Mesodermal cell (in vitro differentiated cells): ENCODE measurements at regions not wholly inside any gene's neighbourhood (a gene's known extent, or its start where the extent isn't known, plus 50 kb on each side); places are given as distances from the start of the nearest gene placed in this dataset.

Experiments
- H3K27ac ChIP-seq: 2 replicates; pipeline ENCODE4 v1.7.0; 2013; ENCODE audit warnings: mild to moderate bottlenecking, low read depth, low read length, moderate library complexity; ENCODE audit not compliant: severe bottlenecking
- H3K36me3 ChIP-seq: 2 replicates; pipeline ENCODE4 v1.7.1; 2013; ENCODE audit warnings: mild to moderate bottlenecking, low read length, moderate library complexity; ENCODE audit not compliant: control insufficient read depth, insufficient read depth
- H3K4me1 ChIP-seq: one replicate; pipeline ENCODE4 v1.7.1; 2013; ENCODE audit warnings: mild to moderate bottlenecking, low read length; ENCODE audit not compliant: insufficient read depth, control insufficient read depth, poor library complexity, severe bottlenecking
- H3K4me3 ChIP-seq: 2 replicates; pipeline ENCODE4 v1.7.0; 2013; ENCODE audit warnings: low read length, control low read depth, mild to moderate bottlenecking; ENCODE audit not compliant: insufficient read depth, poor library complexity, severe bottlenecking; ENCODE audit errors: extremely low read depth
- H3K9me3 ChIP-seq: 2 replicates; pipeline ENCODE4 v1.7.1; 2013; ENCODE audit warnings: mild to moderate bottlenecking, low read length, moderate library complexity; ENCODE audit not compliant: control insufficient read depth
- WGBS, 2 experiments: methylation state at CpG; one replicate each; pipeline ENCODE4 v1.1.5; 2013; ENCODE audit warnings: missing lambda C conversion rate in 2 of 2; ENCODE audit not compliant: insufficient coverage in 2 of 2; 5-methylcytosine and 5-hydroxymethylcytosine counted together

- no peaks in the 10 kb centered on the region for H3K9me3 ChIP-seq
- no peaks in the 10 kb centered on the region for H3K36me3 ChIP-seq
- H3K4me3 ChIP-seq: no peak overlapping the region
- no peak overlapping the region for H3K27ac ChIP-seq
- 88 to 90% methylated on average over 1 to 2 of the region's 4 CpGs for WGBS, 2 experiments
- H3K4me1 ChIP-seq: no peaks in the 10 kb centered on the region
These were observed 178.0 kb downstream of the SYK start for GRCh38 chr9:90979639-90980038.

- Histone ChIP-seq H3K9me3 (no peaks in the 10 kb centered on the region), H3K4me1 (peaks cover 9% of the 10 kb centered on the region), H3K4me3 (no peak overlapping the region), H3K36me3 (no peaks in the 10 kb centered on the region), H3K27ac (no peak overlapping the region)
- 83% methylated on average over 1 of the region's 3 CpGs; no CpG with 5 or more reads in 1 of the 2 experiments for WGBS, 2 experiments
These were observed 180.1 kb downstream of the SYK start for GRCh38 chr9:90981726-90982125.

- 89 to 93% methylated on average over 2 to 3 of the region's 3 CpGs for WGBS, 2 experiments
- peaks cover 17% of the 10 kb centered on the region for H3K4me1 ChIP-seq
These were observed 181.8 kb downstream of the SYK start for GRCh38 chr9:90983394-90983793.

GRCh38 chr9:90985631-90986030 is 184.0 kb downstream of the SYK start:
- Histone ChIP-seq H3K27ac (no peak overlapping the region), H3K4me3 (no peak overlapping the region), H3K36me3 (no peaks in the 10 kb centered on the region), H3K4me1 (peaks cover 23% of the 10 kb centered on the region), H3K9me3 (peaks cover 12% of the 10 kb centered on the region)
- WGBS, 2 experiments: 94 to 100% methylated on average over 1 to 3 of the region's 3 CpGs

More at GRCh38 chr9:90983394-90983793, 181.8 kb downstream of the SYK start:
- Histone ChIP-seq H3K4me3 (no peak overlapping the region), H3K9me3 (no peaks in the 10 kb centered on the region), H3K27ac (no peak overlapping the region), H3K36me3 (no peaks in the 10 kb centered on the region)

- no peaks in the 10 kb centered on the region for H3K36me3 ChIP-seq
- H3K4me3 ChIP-seq: no peak overlapping the region
- no CpG with 5 or more reads among the region's 3 CpGs for WGBS, 2 experiments
- H3K4me1 ChIP-seq: peaks cover 23% of the 10 kb centered on the region
- peaks cover 13% of the 10 kb centered on the region for H3K9me3 ChIP-seq
- no peak overlapping the region for H3K27ac ChIP-seq
These were observed 184.5 kb downstream of the SYK start for GRCh38 chr9:90986161-90986560.

GRCh38 chr9:90987566-90987965 is 185.9 kb downstream of the SYK start:
- no peak overlapping the region for H3K27ac ChIP-seq
- peaks cover 27% of the 10 kb centered on the region for H3K4me1 ChIP-seq
- no peak overlapping the region for H3K4me3 ChIP-seq
- peaks cover 13% of the 10 kb centered on the region for H3K9me3 ChIP-seq
- WGBS, 2 experiments: 83 to 84% methylated on average over 1 to 2 of the region's 2 CpGs
- H3K36me3 ChIP-seq: no peaks in the 10 kb centered on the region

- no peaks in the 10 kb centered on the region for H3K36me3 ChIP-seq
- H3K4me3 ChIP-seq: no peak overlapping the region
- peaks cover 13% of the 10 kb centered on the region for H3K9me3 ChIP-seq
- peaks cover 28% of the 10 kb centered on the region for H3K4me1 ChIP-seq
- 100% methylated on average over 1 of the region's 1 CpG for WGBS, 2 experiments
- H3K27ac ChIP-seq: no peak overlapping the region
These were observed 186.7 kb downstream of the SYK start for GRCh38 chr9:90988318-90988717.

GRCh38 chr9:90991953-90992352 is 190.3 kb downstream of the SYK start:
- H3K4me3 ChIP-seq: no peak overlapping the region
- H3K9me3 ChIP-seq: peaks cover 17% of the 10 kb centered on the region
- no peaks in the 10 kb centered on the region for H3K36me3 ChIP-seq
- 100% methylated on average over 1 of the region's 1 CpG; no CpG with 5 or more reads in 1 of the 2 experiments for WGBS, 2 experiments
- peaks cover 19% of the 10 kb centered on the region for H3K4me1 ChIP-seq
- H3K27ac ChIP-seq: no peak overlapping the region

- 70 to 86% methylated on average over 1 of the region's 2 CpGs for WGBS, 2 experiments
These were observed 193.9 kb downstream of the SYK start for GRCh38 chr9:90995516-90995915.

GRCh38 chr9:90996154-90997065 is 194.8 kb downstream of the SYK start:
- Histone ChIP-seq H3K9me3 (peaks cover 4% of the 10 kb centered on the region), H3K27ac (no peak overlapping the region), H3K4me1 (peaks cover 5% of the 10 kb centered on the region), H3K4me3 (no peak overlapping the region), H3K36me3 (no peaks in the 10 kb centered on the region)
- 87 to 100% methylated on average over 2 to 5 of the region's 6 CpGs for WGBS, 2 experiments

More at GRCh38 chr9:90995516-90995915, 193.9 kb downstream of the SYK start:
- Histone ChIP-seq H3K36me3 (no peaks in the 10 kb centered on the region), H3K4me3 (no peak overlapping the region), H3K4me1 (peaks cover 5% of the 10 kb centered on the region), H3K9me3 (peaks cover 6% of the 10 kb centered on the region), H3K27ac (no peak overlapping the region)

GRCh38 chr9:90998573-90998972 is 197.0 kb downstream of the SYK start:
- Histone ChIP-seq H3K27ac (no peak overlapping the region), H3K36me3 (no peaks in the 10 kb centered on the region), H3K9me3 (peaks cover 4% of the 10 kb centered on the region), H3K4me3 (no peak overlapping the region), H3K4me1 (no peaks in the 10 kb centered on the region)
- WGBS, 2 experiments: 90 to 100% methylated on average over 2 to 6 of the region's 7 CpGs
